T-cell (primary cell): ENCODE measurements at regions not wholly inside any gene's neighbourhood (a gene's known extent, or its start where the extent isn't known, plus 50 kb on each side); places are given as distances from the start of the nearest gene placed in this dataset.

ENCODE experiments used
- ATAC-seq, 4 experiments: fragments of 200-7000 bp in 3 of 4; fragments of 150-1000 bp in 1 of 4; cut with Tn5 transposase; replicated peaks in 1 of 4; 1 replicate in 3 of 4; 2 replicates in 1 of 4; pipeline ENCODE4 v1.10.0; 2021; ENCODE audit warnings: moderate library complexity in 3 of 4, mild to moderate bottlenecking in 2 of 4, moderate number of reproducible peaks in 1 of 4
- CTCF ChIA-PET, 2 donors: fragments of 300-600 bp; sonication (Branson Sonifier 250); formaldehyde crosslinking; loops; one replicate each; lab custom pipeline; 2022; ENCODE audit warnings: antibody characterized with exemption in 2 of 2; lab: Charles Lee
- POLR2A ChIA-PET, 2 donors: fragments of 300-600 bp; sonication (Branson Sonifier 250); formaldehyde crosslinking; loops; one replicate each; lab custom pipeline; 2022; ENCODE audit warnings: antibody characterized with exemption in 2 of 2; lab: Charles Lee
- DNase-seq, 35 experiments: peaks; one replicate each; pipeline versions ENCODE4 v3.0.0 to v3.0.0-alpha.2; 2013 to 2023
- H3K27ac ChIP-seq: one replicate; pipeline ENCODE4 v1.5.1; 2013; ENCODE audit warnings: low read length
- H3K27me3 ChIP-seq, 2 experiments: replicated peaks in 1 of 2; 1 replicate in 1 of 2; 2 replicates in 1 of 2; pipeline versions ENCODE4 v1.6.1 to v1.7.0; 2013; ENCODE audit warnings: low read length in 1 of 2, mixed read lengths in 1 of 2; ENCODE audit not compliant: control insufficient read depth in 2 of 2, insufficient read depth in 2 of 2; ENCODE audit errors: extremely low read depth in 1 of 2
- H3K36me3 ChIP-seq, 2 donors: 1 replicate in 1 of 2; 2 replicates in 1 of 2; pipeline versions ENCODE4 v1.6.1 to v1.7.0; 2013; ENCODE audit warnings: low read length in 1 of 2; ENCODE audit not compliant: control insufficient read depth in 2 of 2, insufficient read depth in 1 of 2; ENCODE audit errors: extremely low read depth in 1 of 2
- H3K4me1 ChIP-seq, 2 experiments: 1 replicate in 1 of 2; 2 replicates in 1 of 2; pipeline versions ENCODE4 v1.6.1 to v1.7.0; 2013; ENCODE audit warnings: low read length in 2 of 2, mixed read lengths in 1 of 2; ENCODE audit not compliant: insufficient read depth in 2 of 2, control insufficient read depth in 1 of 2; ENCODE audit errors: extremely low read depth in 1 of 2
- H3K4me3 ChIP-seq, 2 donors: 1 replicate in 1 of 2; 2 replicates in 1 of 2; pipeline versions ENCODE4 v1.5.1 to v1.7.0; 2013; ENCODE audit warnings: mild to moderate bottlenecking in 2 of 2, low read length in 1 of 2, moderate library complexity in 1 of 2; ENCODE audit not compliant: control insufficient read depth in 1 of 2; ENCODE audit errors: extremely low read depth in 1 of 2
- H3K9me3 ChIP-seq: 2 replicates; pipeline ENCODE4 v1.7.0; 2013
- H3K27ac Mint-ChIP-seq, 2 donors: one replicate each; pipeline ENCODE4 v1.8.0; 2020 to 2021; ENCODE audit warnings: mild to moderate bottlenecking in 2 of 2, mixed read lengths in 2 of 2
- H3K27me3 Mint-ChIP-seq, 2 donors: one replicate each; pipeline ENCODE4 v1.8.0; 2021 to 2022; ENCODE audit warnings: mixed read lengths in 2 of 2
- H3K36me3 Mint-ChIP-seq: one replicate; pipeline ENCODE4 v1.8.0; 2021; ENCODE audit warnings: mixed read lengths
- H3K4me1 Mint-ChIP-seq, 3 donors: one replicate each; pipeline ENCODE4 v1.8.0; 2020 to 2022; ENCODE audit warnings: mixed read lengths in 3 of 3, mild to moderate bottlenecking in 1 of 3
- H3K4me3 Mint-ChIP-seq, 3 donors: one replicate each; pipeline ENCODE4 v1.8.0; 2020 to 2022; ENCODE audit warnings: mild to moderate bottlenecking in 3 of 3, mixed read lengths in 3 of 3, moderate library complexity in 3 of 3
- H3K9me3 Mint-ChIP-seq, 3 donors: one replicate each; pipeline ENCODE4 v1.8.0; 2020 to 2022; ENCODE audit warnings: mixed read lengths in 3 of 3
- WGBS: methylation state at CpG from one replicate; pipeline ENCODE4 v1.1.5; 2013; ENCODE audit warnings: missing lambda C conversion rate; ENCODE audit not compliant: insufficient coverage; 5-methylcytosine and 5-hydroxymethylcytosine counted together

- ChIA-PET POLR2A (no interaction called here), CTCF (no interaction called here)
- 100% methylated on average over 1 of the region's 5 CpGs for whole genome bisulfite sequencing
- no peak overlapping the region for H3K4me3 ChIP-seq
- no peak for DNase-seq
- H3K27ac ChIP-seq = no peak overlapping the region
- H3K9me3 ChIP-seq = no peaks in the 10 kb centered on the region
- Mint-ChIP-seq H3K4me1 (no peaks in the 10 kb centered on the region), H3K9me3 (peaks cover 13 to 24% (median 15%) of the 10 kb centered on the region in 3 donors), H3K4me3 (no peak overlapping the region), H3K36me3 (no peaks in the 10 kb centered on the region), H3K27ac (no peak overlapping the region), H3K27me3 (no peaks in the 10 kb centered on the region)
- H3K4me1 ChIP-seq = no peaks in the 10 kb centered on the region
- H3K36me3 ChIP-seq = no peaks in the 10 kb centered on the region
- no peaks in the 10 kb centered on the region for H3K27me3 ChIP-seq
- ATAC-seq = no peak
These were observed 670.2 kb upstream of the LMO3 start for GRCh38 chr12:17276196-17276595.

GRCh38 chr12:17266856-17267255, 660.9 kb upstream of the LMO3 start:
- CTCF ChIA-PET = no interaction called here
- peaks cover 4 to 12% (median 10%) of the 10 kb centered on the region in 3 donors for H3K9me3 Mint-ChIP-seq
- POLR2A ChIA-PET = no interaction called here
- H3K27me3 Mint-ChIP-seq = no peaks in the 10 kb centered on the region
- H3K27ac Mint-ChIP-seq = no peak overlapping the region
- no peak overlapping the region for H3K4me3 Mint-ChIP-seq
- no peak for ATAC-seq
- no peaks in the 10 kb centered on the region for H3K9me3 ChIP-seq
- DNase-seq = no peak
- H3K4me1 ChIP-seq = no peaks in the 10 kb centered on the region
- no peaks in the 10 kb centered on the region for H3K27me3 ChIP-seq
- H3K4me1 Mint-ChIP-seq = no peaks in the 10 kb centered on the region
- no peak overlapping the region for H3K4me3 ChIP-seq
- H3K27ac ChIP-seq = no peak overlapping the region
- H3K36me3 Mint-ChIP-seq = no peaks in the 10 kb centered on the region
- H3K36me3 ChIP-seq = no peaks in the 10 kb centered on the region
- 100% methylated on average over 1 of the region's 5 CpGs for WGBS

- ChIA-PET CTCF (no interaction called here), POLR2A (no interaction called here)
- Histone ChIP-seq H3K4me1 (no peaks in the 10 kb centered on the region), H3K4me3 (no peak overlapping the region), H3K36me3 (no peaks in the 10 kb centered on the region), H3K27ac (no peak overlapping the region), H3K9me3 (peaks cover 4% of the 10 kb centered on the region), H3K27me3 (no peaks in the 10 kb centered on the region)
- Mint-ChIP-seq H3K36me3 (no peaks in the 10 kb centered on the region), H3K9me3 (peaks cover 3 to 9% (median 4%) of the 10 kb centered on the region in 3 donors), H3K4me3 (no peak overlapping the region), H3K4me1 (no peaks in the 10 kb centered on the region), H3K27me3 (no peaks in the 10 kb centered on the region), H3K27ac (no peak overlapping the region)
- ATAC-seq (no peak), DNase-seq (no peak)
- WGBS = no CpG with 5 or more reads among the region's 2 CpGs
These were observed 658.6 kb upstream of the LMO3 start for GRCh38 chr12:17264603-17265002.

DNA sequence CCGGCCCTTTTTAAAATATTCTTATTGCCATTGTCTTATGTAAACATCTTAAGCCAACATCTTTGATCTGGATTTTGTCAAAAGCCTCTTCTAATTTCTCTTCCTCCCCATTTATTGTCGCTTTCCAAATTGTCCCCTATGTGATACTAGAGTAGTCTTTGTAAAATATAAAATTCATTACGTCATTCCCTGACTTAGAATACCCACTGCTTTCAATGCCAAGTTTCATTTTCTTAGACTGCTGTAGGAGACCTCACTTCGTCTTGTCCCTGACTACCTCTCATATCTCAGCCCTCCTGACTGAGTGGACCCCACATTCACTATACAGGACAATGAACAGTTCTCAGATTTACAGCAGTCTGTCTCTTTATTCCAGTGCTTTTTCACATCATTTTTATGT, 633.9 kb upstream of the LMO3 start:
- Mint-ChIP-seq H3K27ac (no peak overlapping the region), H3K4me1 (no peaks in the 10 kb centered on the region), H3K27me3 (no peaks in the 10 kb centered on the region), H3K9me3 (peaks cover 24 to 40% (median 30%) of the 10 kb centered on the region in 3 donors), H3K36me3 (no peaks in the 10 kb centered on the region), H3K4me3 (no peak overlapping the region)
- WGBS = 88% methylated on average over 2 of the region's 4 CpGs
- ChIA-PET CTCF (no interaction called here), POLR2A (no interaction called here)
- DNase-seq (no peak), ATAC-seq (no peak)
- Histone ChIP-seq H3K27ac (no peak overlapping the region), H3K27me3 (no peaks in the 10 kb centered on the region), H3K4me3 (no peak overlapping the region), H3K9me3 (no peaks in the 10 kb centered on the region), H3K4me1 (no peaks in the 10 kb centered on the region), H3K36me3 (no peaks in the 10 kb centered on the region)

GRCh38 chr12:17235996-17236395, 630.0 kb upstream of the LMO3 start:
- H3K27ac Mint-ChIP-seq = no peak overlapping the region
- no peaks in the 10 kb centered on the region for H3K4me1 ChIP-seq
- H3K9me3 ChIP-seq = peaks cover 3% of the 10 kb centered on the region
- ATAC-seq (no peak), DNase-seq (no peak)
- H3K27me3 ChIP-seq = no peaks in the 10 kb centered on the region
- H3K27me3 Mint-ChIP-seq = no peaks in the 10 kb centered on the region
- POLR2A ChIA-PET = no interaction called here
- no peak overlapping the region for H3K4me3 Mint-ChIP-seq
- no peaks in the 10 kb centered on the region for H3K36me3 Mint-ChIP-seq
- H3K27ac ChIP-seq = no peak overlapping the region
- H3K9me3 Mint-ChIP-seq = peaks cover 10 to 35% (median 15%) of the 10 kb centered on the region in 3 donors
- no peak overlapping the region for H3K4me3 ChIP-seq
- no peaks in the 10 kb centered on the region for H3K4me1 Mint-ChIP-seq
- CTCF ChIA-PET = no interaction called here
- no peaks in the 10 kb centered on the region for H3K36me3 ChIP-seq
- 77% methylated on average over 4 of the region's 5 CpGs for WGBS

- no peaks in the 10 kb centered on the region for H3K36me3 ChIP-seq
- POLR2A ChIA-PET = no interaction called here
- 47% methylated on average over 3 of the region's 4 CpGs for WGBS
- no peak overlapping the region for H3K4me3 Mint-ChIP-seq
- no peak overlapping the region for H3K27ac ChIP-seq
- no peaks in the 10 kb centered on the region for H3K4me1 Mint-ChIP-seq
- ATAC-seq = no peak
- peaks cover 2% of the 10 kb centered on the region for H3K9me3 ChIP-seq
- H3K4me1 ChIP-seq = no peaks in the 10 kb centered on the region
- peaks cover 3 to 15% (median 6%) of the 10 kb centered on the region in 3 donors for H3K9me3 Mint-ChIP-seq
- H3K4me3 ChIP-seq = no peak overlapping the region
- no peaks in the 10 kb centered on the region for H3K27me3 ChIP-seq
- no peak for DNase-seq
- H3K27ac Mint-ChIP-seq = no peak overlapping the region
- H3K36me3 Mint-ChIP-seq = no peaks in the 10 kb centered on the region
- no peaks in the 10 kb centered on the region for H3K27me3 Mint-ChIP-seq
- CTCF ChIA-PET = no interaction called here
These were observed 610.0 kb upstream of the LMO3 start for GRCh38 chr12:17215759-17216570.
